ENCODE measurements at regions not wholly inside any gene's neighbourhood (a gene's known extent, or its start where the extent isn't known, plus 50 kb on each side); places are given as distances from the start of the nearest gene placed in this dataset.
"Not testable (repeated sequence)": the region's sequence is repeated elsewhere in the genome, so short reads cannot be mapped to it uniquely, and the experiment has no call there.

GRCh38 chr2:111488451-111488850, 367.7 kb downstream of the BCL2L11 start:
- not testable (repeated sequence) for H3K4me3 ChIP-seq (replicated peaks; ENCODE audit: low read depth, low read length); DNase-seq (ENCODE audit: extremely low read depth, low read depth)

DNA sequence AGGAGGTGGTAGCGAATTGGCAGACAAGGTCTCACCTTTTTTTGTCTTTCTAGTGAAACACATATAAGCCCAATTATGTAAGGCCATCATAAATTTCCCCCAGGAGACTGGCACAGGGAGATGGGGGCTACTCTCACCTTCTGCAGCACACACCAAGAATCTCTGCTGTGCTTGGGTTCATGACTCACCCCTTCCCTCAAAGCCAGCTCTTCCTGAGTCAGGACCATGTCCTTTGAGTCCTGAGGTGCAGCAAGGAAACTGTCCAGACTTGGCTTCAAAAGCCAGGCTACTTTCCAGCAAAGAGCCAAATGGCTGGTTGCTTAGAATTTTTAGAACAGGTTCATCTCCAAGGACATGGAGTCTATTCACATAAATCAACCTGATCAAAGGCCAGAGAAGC, 368.7 kb downstream of the BCL2L11 start:
- not testable (repeated sequence) for DNase-seq (ENCODE audit: extremely low read depth, low read depth)

GRCh38 chr2:111491181-111491580, 370.5 kb downstream of the BCL2L11 start:
- DNase-seq (ENCODE audit: extremely low read depth, low read depth): not testable (repeated sequence)

More for the DNA sequence above, 368.7 kb downstream of the BCL2L11 start:
- not testable (repeated sequence) for H3K4me3 ChIP-seq (replicated peaks; ENCODE audit: low read depth, low read length)

GRCh38 chr2:111491614-111492013, 370.9 kb downstream of the BCL2L11 start:
- H3K4me3 ChIP-seq (replicated peaks; ENCODE audit: low read depth, low read length): peak overlapping the region; percentile 11
- not testable (repeated sequence) for DNase-seq (ENCODE audit: extremely low read depth, low read depth)

More at GRCh38 chr2:111491181-111491580, 370.5 kb downstream of the BCL2L11 start:
- H3K4me3 ChIP-seq (replicated peaks; ENCODE audit: low read depth, low read length): not testable (repeated sequence)

GRCh38 chr2:111492995-111493719, 372.4 kb downstream of the BCL2L11 start:
- DNase-seq (ENCODE audit: extremely low read depth, low read depth): not testable (repeated sequence)
- H3K4me3 ChIP-seq (replicated peaks; ENCODE audit: low read depth, low read length): peak overlapping the region; percentile 52

- peak overlapping the region; percentile 52 for H3K4me3 ChIP-seq (replicated peaks; ENCODE audit: low read depth, low read length)
- not testable (repeated sequence) for DNase-seq (ENCODE audit: extremely low read depth, low read depth)
Observed at GRCh38 chr2:111493720-111494078, 373.0 kb downstream of the BCL2L11 start.

DNA sequence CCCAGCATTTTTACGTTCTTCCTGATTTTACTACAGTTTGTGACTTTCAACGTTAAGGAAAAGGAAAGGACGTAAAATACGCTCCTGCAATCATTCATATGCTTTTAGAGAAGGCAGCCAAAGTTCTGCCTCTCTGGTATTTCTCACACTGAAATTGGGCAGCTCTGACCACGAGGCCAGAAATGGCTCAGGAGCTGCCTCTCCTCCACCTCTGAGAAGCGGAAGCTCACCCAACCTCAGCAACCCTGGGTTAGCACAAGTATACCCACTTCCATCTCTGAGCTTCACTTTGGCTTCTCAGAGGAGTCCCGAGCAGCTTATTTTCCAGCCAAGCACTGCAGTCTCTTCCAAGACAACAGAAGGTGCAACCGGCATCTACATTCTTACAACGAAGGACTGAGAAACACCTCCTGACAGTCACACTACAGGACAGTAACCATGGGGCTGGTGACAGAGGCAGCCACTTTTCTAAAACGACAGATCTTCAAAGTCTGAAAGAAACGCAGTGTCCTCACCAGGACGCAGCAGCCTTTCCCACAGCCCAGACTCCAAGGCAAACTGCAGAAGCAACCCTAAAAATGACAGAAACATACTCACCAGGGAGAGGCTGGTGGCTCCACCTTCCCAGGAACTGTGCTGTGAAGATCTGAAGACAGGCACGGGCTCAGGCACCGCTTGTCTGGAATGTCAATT, 373.7 kb downstream of the BCL2L11 start:
- peak overlapping the region; percentile 52 for H3K4me3 ChIP-seq (replicated peaks; ENCODE audit: low read depth, low read length)
- DNase-seq (ENCODE audit: extremely low read depth, low read depth): not testable (repeated sequence)

GRCh38 chr2:111494981-111495315, 374.2 kb downstream of the BCL2L11 start:
- peak overlapping the region; percentile 52 for H3K4me3 ChIP-seq (replicated peaks; ENCODE audit: low read depth, low read length)
- DNase-seq (ENCODE audit: extremely low read depth, low read depth): not testable (repeated sequence)

DNA sequence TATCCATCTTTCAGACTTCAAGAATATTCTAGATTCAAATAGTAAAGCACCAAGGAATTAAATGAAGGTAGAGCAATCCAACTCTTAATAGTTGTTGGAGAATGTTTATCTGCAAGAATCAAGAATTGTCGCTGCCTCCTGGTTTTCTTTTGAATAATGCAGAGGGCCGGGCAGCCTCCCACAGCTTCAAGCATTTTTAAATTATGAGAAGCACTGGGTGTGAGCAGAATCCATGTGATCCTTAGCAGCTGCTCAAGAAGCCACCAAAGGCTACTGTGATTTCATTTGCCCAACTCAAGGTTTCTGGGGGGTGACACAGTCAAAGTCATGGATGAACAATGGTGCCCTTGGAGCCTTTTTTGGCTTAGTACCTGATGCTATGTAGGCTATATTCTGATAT, 374.9 kb downstream of the BCL2L11 start:
- not testable (repeated sequence) for DNase-seq (ENCODE audit: extremely low read depth, low read depth)

GRCh38 chr2:111496176-111496575, 375.5 kb downstream of the BCL2L11 start:
- not testable (repeated sequence) for H3K4me3 ChIP-seq (replicated peaks; ENCODE audit: low read depth, low read length); DNase-seq (ENCODE audit: extremely low read depth, low read depth)

More for the DNA sequence above, 374.9 kb downstream of the BCL2L11 start:
- not testable (repeated sequence) for H3K4me3 ChIP-seq (replicated peaks; ENCODE audit: low read depth, low read length)

GRCh38 chr2:111496860-111497259, 376.1 kb downstream of the BCL2L11 start:
- not testable (repeated sequence) for DNase-seq (ENCODE audit: extremely low read depth, low read depth); H3K4me3 ChIP-seq (replicated peaks; ENCODE audit: low read depth, low read length)

GRCh38 chr2:111497270-111497669, 376.6 kb downstream of the BCL2L11 start:
- not testable (repeated sequence) for DNase-seq (ENCODE audit: extremely low read depth, low read depth); H3K4me3 ChIP-seq (replicated peaks; ENCODE audit: low read depth, low read length)

- not testable (repeated sequence) for DNase-seq (ENCODE audit: extremely low read depth, low read depth); H3K4me3 ChIP-seq (replicated peaks; ENCODE audit: low read depth, low read length)
Observed at GRCh38 chr2:111500536-111501062, 379.9 kb downstream of the BCL2L11 start.

- not testable (repeated sequence) for H3K4me3 ChIP-seq (replicated peaks; ENCODE audit: low read depth, low read length); DNase-seq (ENCODE audit: extremely low read depth, low read depth)
Observed at GRCh38 chr2:111503844-111504570, 380.0 kb downstream of the ANAPC1 start.

DNA sequence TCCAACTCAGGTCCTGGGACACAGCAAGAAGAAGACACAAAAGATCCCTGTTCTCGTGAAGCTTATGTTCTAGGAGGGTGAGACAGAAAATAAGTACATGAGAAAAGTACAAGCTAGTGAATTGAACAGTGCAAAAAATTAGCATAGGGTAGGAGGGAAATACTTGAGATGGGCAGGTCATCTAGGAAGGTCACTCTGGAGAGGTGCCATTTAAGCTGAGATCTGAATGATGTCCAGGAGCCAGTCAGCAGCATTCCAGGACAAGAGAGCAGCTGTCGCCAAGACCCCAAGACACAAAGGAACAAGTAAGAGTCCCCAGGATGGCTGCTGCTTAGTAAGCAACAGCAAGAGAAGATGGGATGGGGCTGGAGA, 379.4 kb downstream of the ANAPC1 start:
- not testable (repeated sequence) for DNase-seq (ENCODE audit: extremely low read depth, low read depth); H3K4me3 ChIP-seq (replicated peaks; ENCODE audit: low read depth, low read length)

- not testable (repeated sequence) for H3K4me3 ChIP-seq (replicated peaks; ENCODE audit: low read depth, low read length); DNase-seq (ENCODE audit: extremely low read depth, low read depth)
Observed at GRCh38 chr2:111505267-111505666, 378.7 kb downstream of the ANAPC1 start.

DNA sequence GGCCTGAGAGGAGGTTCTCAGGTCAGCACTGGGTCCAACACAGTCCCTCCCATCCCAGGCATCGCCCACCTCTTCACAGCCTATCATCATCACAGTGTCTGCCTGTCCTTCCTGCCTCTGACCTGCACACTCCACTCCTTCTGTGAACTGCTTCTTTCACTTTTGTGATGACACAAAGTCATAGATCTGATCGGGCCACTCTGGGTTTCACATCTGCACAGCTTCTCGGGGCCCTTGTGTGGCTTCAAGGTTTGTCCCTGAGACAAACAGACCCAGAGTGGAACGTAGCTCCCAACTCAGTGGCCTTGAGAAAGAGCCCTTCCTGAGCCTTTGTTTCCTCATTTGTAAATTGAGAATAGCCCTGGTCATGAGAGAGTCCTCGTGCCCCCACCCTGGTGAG, 377.1 kb downstream of the ANAPC1 start:
- H3K4me3 ChIP-seq (replicated peaks; ENCODE audit: low read depth, low read length); DNase-seq (ENCODE audit: extremely low read depth, low read depth): not testable (repeated sequence)

- DNase-seq (ENCODE audit: extremely low read depth, low read depth); H3K4me3 ChIP-seq (replicated peaks; ENCODE audit: low read depth, low read length): not testable (repeated sequence)
Observed at GRCh38 chr2:111509225-111509869, 374.6 kb downstream of the ANAPC1 start.
